8988T (cell line): ENCODE measurements at regions not wholly inside any gene's neighbourhood (a gene's known extent, or its start where the extent isn't known, plus 50 kb on each side); places are given as distances from the start of the nearest gene placed in this dataset.

Experiments
- DNase-seq: peaks from one replicate; pipeline ENCODE4 v3.0.0; 2011

- no peak for DNase-seq
Measured at GRCh38 chr1:18535391-18536210, 54.9 kb downstream of the KLHDC7A start.

DNA sequence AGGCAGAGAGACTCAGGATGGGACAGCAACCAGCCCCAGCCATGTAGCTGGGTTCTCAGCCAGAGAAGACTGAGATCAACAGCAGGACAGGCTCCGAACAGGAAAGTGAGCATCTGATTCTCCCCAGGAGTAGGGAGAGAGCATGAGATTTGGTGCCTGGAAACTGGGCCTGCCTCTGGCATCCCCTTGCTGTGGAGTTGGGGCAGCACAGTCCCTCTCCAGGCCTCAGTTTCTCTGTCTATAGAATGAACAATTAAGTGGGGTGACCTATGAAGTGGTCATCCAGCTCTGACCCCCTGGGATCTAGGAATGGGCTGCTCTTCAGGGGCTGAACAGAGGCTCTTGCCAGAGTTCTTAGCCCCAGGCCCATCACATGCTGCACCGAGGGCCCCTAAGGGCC, 55.6 kb downstream of the KLHDC7A start:
- no peak for DNase-seq

GRCh38 chr1:18536915-18537314, 56.2 kb downstream of the KLHDC7A start:
- no peak for DNase-seq

GRCh38 chr1:18537386-18538306, 56.9 kb downstream of the KLHDC7A start:
- no peak for DNase-seq

GRCh38 chr1:18539171-18539570, 58.4 kb downstream of the KLHDC7A start:
- DNase-seq, result no peak

- DNase-seq, result no peak
Measured at GRCh38 chr1:18540136-18540765, 59.5 kb downstream of the KLHDC7A start.

DNA sequence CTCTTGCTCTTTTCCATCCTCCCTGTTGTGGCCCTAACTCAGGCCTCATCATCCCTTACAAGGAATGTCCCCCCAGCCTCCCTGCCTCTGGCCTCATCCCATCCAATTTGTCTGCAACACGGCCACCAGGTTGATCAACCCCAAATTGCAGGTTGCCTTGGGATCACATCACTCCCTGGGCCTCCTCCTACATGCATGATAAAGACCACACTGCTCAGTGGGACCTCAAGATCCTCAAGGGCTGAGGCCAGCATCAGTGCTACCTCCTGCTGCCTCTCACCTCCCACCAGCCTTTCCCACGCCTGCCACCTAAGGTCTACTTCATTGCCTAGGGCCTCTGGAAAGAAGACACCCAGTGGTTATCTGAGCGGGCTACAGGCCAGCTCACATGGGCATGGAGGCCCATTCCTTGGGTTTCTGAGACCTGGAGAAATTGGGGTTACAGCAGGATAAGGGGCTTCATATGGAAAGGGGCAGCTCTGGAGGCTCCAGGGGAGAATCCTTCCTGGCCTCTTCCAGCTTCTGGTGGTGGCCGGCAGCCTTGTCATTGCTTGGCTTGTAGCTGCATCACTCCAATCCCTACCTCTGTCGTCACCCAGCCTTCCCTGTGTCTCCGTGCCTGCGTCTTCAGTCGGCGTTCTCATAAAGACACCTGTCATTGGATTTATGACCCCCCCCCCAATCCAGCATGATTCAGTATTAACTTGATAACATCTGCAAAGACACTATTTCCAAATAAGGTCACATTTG, 60.5 kb downstream of the KLHDC7A start:
- DNase-seq, result no peak

DNA sequence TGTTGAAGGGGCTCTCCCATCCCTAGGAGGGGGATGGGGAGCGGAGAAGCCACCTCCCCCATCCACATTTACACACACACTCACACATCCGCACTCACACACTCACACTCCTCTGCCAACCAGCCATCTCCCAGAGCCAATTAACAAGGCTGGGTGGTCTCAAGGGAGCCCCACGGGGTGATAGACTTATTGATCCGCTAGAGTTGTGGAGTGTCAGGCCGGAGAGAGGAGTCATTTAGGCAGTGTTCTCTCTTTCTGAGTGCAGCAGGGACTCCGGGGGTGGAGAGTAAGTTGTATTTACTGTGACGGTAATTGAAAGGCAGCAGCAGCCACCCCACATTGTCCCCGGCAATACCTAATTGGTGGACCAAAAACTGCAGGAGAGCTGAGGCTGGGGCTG, 61.6 kb downstream of the KLHDC7A start:
- DNase-seq, result no peak

DNA sequence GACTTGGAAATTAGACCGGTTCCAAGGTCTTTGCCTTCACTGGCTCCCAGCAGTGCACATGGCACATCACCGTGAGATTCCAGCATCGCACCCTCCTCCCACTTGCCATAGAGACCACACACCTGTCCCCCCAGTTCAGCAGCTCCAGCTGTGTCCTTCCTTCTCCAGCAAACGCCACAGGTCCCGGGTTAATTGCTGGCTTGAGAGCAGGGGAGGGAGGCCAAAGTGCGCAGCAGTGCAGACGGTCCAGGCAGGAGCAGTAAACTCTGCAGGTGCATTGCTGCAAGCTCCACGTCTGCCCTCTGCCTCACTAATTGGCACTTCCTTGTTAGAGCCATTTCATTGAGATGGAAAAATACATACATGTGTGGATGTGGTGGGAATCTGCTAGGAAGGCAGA, 65.3 kb downstream of the KLHDC7A start:
- no peak for DNase-seq

DNA sequence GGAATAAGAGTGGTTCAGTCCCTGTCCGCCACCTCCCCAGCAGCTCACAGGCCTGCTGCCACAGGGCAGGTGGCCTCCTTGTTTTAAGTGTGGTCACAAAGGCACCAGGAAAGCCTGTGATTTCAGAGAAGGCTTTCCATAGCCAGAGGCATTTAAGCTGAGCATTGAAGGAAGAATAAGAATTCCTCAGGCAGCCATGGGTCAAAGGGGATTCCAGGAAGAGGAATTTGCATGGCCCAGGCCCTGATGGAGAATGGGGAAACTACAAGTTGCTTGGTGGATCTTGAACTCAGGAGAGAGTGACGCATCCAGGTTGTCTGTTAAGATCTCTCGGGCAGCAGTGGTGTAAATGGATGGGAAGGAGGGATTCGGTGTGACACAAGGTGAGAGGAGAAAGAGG, 66.7 kb downstream of the KLHDC7A start:
- no peak for DNase-seq

- no peak for DNase-seq
Measured at GRCh38 chr1:18548643-18549042, 67.9 kb downstream of the KLHDC7A start.

GRCh38 chr1:18549106-18549505, 68.4 kb downstream of the KLHDC7A start:
- DNase-seq, result no peak

DNA sequence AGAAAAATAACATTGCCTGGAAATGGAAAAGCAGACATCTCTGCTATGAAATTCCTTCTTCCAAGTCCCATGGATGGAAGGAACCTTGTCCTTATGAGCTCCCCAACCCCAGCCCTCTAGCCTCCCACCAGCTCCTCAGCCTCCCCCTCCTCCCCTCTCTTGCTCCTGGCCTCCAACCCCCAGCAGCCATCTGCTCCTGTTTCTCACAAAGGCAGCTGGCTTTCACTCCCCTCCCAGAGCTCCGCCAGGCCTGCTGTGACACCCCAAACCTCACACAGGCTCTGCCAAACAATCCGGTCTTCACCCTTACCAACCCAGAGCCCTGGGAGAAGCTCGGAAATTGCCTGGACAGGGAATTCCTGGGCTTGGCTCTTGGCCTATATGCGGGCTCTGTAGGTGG, 69.2 kb downstream of the KLHDC7A start:
- DNase-seq, result no peak

GRCh38 chr1:18552631-18553030, 71.9 kb downstream of the KLHDC7A start:
- DNase-seq, result no peak

DNA sequence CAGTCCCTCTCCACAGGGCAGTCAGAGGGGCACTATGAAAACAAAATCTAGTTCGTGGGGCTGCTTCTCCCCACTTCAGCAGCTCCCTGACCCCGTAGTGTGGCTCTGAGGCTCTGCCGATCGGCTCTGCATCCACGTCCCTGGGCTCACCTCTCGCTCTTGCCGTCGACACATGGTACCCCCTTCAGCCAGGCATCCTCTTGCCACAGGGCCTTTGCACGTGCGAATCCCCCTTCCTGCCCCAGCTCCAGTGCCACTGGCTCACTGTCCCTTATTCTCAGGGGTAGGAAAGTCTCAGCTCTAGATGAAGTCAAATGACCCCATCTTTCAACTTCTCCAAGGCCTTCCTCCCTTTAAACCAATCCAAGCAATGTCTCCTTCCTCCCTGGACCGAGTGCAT, 72.7 kb downstream of the KLHDC7A start:
- no peak for DNase-seq

GRCh38 chr1:18554099-18554498, 73.4 kb downstream of the KLHDC7A start:
- DNase-seq, result no peak

GRCh38 chr1:18554597-18554996, 73.9 kb downstream of the KLHDC7A start:
- DNase-seq, result no peak

- DNase-seq, result no peak
Measured at GRCh38 chr1:18555036-18555435, 74.3 kb downstream of the KLHDC7A start.

DNA sequence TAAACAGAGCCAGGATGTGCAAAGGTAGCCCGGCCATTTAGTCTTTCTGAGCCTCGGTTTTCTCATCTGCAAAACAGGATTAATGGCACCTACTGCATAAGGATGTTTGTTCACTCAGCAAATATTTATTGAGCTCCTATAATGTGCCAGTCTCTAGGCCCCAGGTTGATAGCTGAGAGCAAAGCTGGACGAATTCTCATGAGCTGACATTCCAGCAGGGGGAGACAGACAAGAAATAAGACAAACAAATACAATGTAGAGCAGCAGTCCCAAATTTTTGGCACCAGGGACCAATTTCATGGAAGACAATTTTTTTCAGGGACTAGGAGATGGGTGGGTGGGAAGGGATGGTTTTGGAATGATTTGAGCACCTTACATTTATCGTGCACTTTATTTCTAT, 74.3 kb upstream of the PAX7 start:
- no peak for DNase-seq

DNA sequence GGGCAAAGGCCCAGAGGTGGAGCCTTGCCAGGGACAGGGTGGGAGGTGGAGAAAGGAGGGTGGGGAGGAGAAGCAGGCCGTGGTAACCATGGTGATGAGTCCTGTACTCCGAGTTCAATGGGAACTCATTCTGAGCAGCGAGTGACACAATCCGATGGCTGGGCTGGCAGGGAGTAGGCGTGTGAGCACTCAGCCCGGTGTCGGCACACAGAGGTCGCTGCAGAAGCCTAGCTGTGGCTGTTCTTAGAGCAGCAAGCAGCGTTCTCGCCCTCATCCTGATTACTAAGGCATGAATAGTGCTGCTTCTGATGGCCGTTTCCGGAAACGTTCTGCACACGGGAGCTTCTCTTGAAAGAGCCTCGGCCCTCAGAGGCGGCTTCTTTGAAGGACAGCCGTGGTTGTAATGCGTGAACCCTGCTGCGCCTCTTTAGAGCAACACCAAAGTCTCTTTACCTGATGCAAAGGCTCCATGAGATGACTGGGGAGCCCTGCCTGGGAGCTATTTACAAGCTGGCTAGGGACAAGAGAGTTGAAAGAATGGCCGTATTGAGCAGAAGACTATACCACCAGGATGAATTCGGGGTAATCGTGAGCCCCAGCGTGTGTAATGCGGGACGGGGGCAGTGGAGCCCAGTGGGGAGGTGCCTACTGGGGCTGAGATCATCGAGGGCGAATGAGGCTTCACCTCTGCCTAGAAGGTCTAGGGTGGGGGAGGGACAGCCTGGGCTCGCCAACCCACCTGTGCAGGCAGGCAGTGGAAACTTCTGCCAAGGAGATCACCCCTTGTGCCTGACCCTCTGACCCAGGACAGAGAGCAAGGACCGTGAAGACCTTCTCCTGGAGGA, 72.8 kb upstream of the PAX7 start:
- DNase-seq, result no peak

GRCh38 chr1:18560692-18561091, 70.0 kb upstream of the PAX7 start:
- no peak for DNase-seq

DNA sequence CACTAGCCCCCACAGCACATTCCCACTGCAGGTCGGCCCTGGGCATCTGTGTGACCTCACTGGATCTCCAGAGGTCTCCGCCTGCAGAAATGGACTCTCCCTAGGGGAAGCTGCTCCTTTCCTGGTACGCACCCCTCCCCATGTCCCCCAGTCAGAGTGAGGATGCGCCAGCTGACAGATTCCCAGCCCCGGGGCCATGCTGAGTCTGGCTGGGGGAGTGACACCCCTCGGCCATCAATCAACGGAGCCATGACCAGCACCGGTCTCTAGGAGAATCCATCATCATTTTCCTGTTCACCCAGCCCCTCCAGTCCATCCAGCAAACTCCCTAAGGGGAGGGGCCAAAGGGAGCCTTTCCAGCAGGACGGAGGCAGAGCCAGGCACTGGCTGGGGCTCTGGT, 68.7 kb upstream of the PAX7 start:
- DNase-seq, result no peak
